Spleen (tissue), 7 donors: ENCODE measurements at regions not wholly inside any gene's neighbourhood (a gene's known extent, or its start where the extent isn't known, plus 50 kb on each side); places are given as distances from the start of the nearest gene placed in this dataset.

ENCODE experiments used
- POLR2A ChIP-seq, 3 donors: fragments of 450-650 bp; IDR thresholded peaks; one replicate each; pipeline ENCODE4 v1.5.1; 2017; ENCODE audit warnings: antibody characterized with exemption in 3 of 3, mild to moderate bottlenecking in 1 of 3
- POLR2AphosphoS5 ChIP-seq, 3 donors: sonication (generic); formaldehyde crosslinking; IDR thresholded peaks; one replicate each; pipeline ENCODE4 v1.5.1; 2017; ENCODE audit warnings: antibody characterized with exemption in 3 of 3
- TF ChIP-seq, protein P1 (sequence below), 11 experiments: fragments of 200-600 bp in 7 of 11; fragments of 450-650 bp in 4 of 11; sonication (generic) in 4 of 11; IDR thresholded peaks in 8 of 11; conservative IDR thresholded peaks in 3 of 11; 1 replicate in 7 of 11; 2 replicates in 4 of 11; pipeline versions ENCODE4 v1.4.0 to v1.8.0; 2016 to 2021; ENCODE audit warnings: antibody characterized with exemption in 11 of 11, inconsistent platforms in 4 of 11, mild to moderate bottlenecking in 1 of 11
- donor health status: DM: no; HTN: no; CAD: no; lungs with moderate emphysema.
- donor health status: DM: no; HTN: no; CAD: no.
- donor health status: DM: no; HTN: no; CAD: no.

DNA sequence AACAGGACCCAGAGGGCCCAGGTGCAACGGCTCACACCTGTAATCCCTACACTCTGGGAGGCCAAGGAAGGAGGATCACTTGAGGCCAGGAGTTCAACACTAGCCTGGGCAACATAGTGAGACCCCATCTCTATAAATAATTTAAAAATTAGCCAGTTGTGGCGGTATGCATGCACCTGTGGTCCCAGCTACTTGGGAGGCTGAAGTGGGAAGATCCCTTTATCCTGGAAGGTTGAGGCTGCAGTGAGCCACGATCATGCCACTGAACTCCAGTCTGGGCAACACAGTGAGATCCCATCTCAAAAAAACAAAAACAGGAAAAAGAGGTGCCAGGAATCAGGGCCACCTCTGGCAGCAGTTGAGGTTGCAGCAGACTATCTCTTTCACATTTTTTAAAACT lies 85.7 kb upstream of the NUDT7 start:
- TF ChIP-seq POLR2A (IDR thresholded peaks at IDR 0.05) (no peak), POLR2AphosphoS5 (IDR thresholded peaks at IDR 0.05) (no peak)
- TF ChIP-seq, protein P1, sequence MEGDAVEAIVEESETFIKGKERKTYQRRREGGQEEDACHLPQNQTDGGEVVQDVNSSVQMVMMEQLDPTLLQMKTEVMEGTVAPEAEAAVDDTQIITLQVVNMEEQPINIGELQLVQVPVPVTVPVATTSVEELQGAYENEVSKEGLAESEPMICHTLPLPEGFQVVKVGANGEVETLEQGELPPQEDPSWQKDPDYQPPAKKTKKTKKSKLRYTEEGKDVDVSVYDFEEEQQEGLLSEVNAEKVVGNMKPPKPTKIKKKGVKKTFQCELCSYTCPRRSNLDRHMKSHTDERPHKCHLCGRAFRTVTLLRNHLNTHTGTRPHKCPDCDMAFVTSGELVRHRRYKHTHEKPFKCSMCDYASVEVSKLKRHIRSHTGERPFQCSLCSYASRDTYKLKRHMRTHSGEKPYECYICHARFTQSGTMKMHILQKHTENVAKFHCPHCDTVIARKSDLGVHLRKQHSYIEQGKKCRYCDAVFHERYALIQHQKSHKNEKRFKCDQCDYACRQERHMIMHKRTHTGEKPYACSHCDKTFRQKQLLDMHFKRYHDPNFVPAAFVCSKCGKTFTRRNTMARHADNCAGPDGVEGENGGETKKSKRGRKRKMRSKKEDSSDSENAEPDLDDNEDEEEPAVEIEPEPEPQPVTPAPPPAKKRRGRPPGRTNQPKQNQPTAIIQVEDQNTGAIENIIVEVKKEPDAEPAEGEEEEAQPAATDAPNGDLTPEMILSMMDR (IDR thresholded peaks at IDR 0.05 in 8 of 11, conservative IDR thresholded peaks at IDR 0.05 in 3 of 11), result no peak
